ENCODE measurements at regions not wholly inside any gene's neighbourhood (a gene's known extent, or its start where the extent isn't known, plus 50 kb on each side); places are given as distances from the start of the nearest gene placed in this dataset.
"Not testable (repeated sequence)": the region's sequence is repeated elsewhere in the genome, so short reads cannot be mapped to it uniquely, and the experiment has no call there.

DNA sequence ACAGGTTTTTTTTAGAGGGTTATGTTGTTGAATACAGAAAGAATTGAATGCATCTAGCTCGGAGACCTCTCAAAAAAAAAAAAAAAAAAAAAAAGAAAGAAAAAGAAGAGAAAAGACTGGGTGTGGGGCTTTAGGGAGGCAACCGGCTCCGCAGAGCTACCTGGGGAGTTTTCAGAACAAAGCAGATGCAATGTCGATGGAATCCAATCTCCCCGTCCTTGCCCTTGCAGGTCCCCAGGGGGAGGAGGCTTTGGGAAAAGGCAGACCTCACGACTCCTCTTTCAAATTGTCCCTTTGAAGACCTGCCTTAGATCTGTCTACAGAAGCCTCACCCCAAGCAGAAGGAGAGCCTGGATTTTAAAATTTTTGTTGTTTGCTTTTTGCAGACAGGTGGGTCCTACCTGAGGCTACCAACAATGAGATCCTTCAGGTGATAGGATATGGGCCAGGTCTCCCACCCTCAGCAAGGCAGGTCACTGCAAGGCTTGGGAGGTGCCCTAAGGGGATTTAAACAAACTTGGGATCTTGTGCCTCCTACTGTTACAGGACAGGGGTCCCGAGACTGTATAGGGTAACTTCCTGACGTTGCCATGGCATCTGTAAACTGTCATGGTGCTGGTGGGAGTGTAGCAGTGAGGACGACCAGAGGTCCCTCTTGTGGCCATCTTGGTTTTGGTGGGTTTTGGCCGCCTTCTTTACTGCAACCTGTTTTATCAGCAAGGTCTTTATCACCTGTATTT lies 75.2 kb upstream of the PRKX start:
- Histone ChIP-seq H3K4me3 (ENCODE audit: low read length) (peak overlapping the region; percentile 55), H3K27ac (ENCODE audit: low read length) (no peak overlapping the region), H3K36me3 (ENCODE audit: control insufficient read depth, low read depth, low read length) (no peaks in the 10 kb centered on the region), H3K9me3 (ENCODE audit: control insufficient read depth, low read depth, low read length) (no peaks in the 10 kb centered on the region), H3K4me1 (ENCODE audit: control insufficient read depth, low read depth, low read length) (peaks cover 16% of the 10 kb centered on the region), H3K27me3 (ENCODE audit: control insufficient read depth, insufficient read depth, low read length) (peaks cover 3% of the 10 kb centered on the region), H3K9ac (ENCODE audit: low read length) (peak overlapping the region; percentile 26)

DNA sequence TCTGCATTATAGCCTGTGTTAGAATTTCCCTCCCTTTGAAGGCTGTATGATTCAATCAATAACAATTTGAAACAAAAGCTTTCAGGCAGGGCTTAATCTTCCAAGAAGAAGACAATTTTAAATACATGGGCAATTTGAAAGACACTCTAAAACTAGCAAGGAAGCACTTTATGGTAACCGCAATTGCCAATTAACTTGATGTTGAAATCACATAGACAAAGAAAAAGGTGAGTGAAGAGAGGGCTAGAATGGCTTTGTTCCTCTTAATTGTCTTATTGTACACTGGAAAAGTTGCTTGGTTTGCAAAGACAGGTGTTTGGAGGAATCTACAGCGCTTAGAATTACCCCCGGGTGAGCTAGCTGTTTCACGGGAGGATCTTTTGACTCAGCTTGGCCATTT lies 74.4 kb upstream of the PRKX start:
- Histone ChIP-seq H3K4me3 (ENCODE audit: low read length) (no peak overlapping the region), H3K27me3 (ENCODE audit: control insufficient read depth, insufficient read depth, low read length) (peaks cover 3% of the 10 kb centered on the region), H3K9ac (ENCODE audit: low read length) (no peak overlapping the region), H3K36me3 (ENCODE audit: control insufficient read depth, low read depth, low read length) (no peaks in the 10 kb centered on the region), H3K4me1 (ENCODE audit: control insufficient read depth, low read depth, low read length) (peaks cover 16% of the 10 kb centered on the region), H3K9me3 (ENCODE audit: control insufficient read depth, low read depth, low read length) (no peaks in the 10 kb centered on the region), H3K27ac (ENCODE audit: low read length) (no peak overlapping the region)

DNA sequence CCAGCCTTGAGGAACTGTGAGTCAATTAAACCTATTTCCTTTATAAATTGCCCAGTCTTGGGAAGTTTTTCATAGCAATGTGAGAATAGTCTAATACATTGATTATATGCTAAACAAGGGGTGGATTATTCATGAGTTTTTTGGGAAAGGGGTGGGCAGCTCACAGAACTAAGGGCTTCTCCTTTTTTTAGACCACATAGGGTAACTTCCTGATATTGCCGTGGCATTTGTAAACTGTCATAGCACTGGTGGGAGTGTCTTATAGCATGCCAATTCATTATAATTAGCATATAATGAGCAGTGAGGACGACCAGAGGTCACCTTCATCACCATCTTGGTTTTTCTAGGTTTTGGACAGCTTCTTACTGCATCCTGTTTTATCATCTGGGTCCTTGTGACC lies 72.4 kb upstream of the PRKX start:
- not testable (repeated sequence) for H3K4me3 ChIP-seq (ENCODE audit: low read length); H3K27ac ChIP-seq (ENCODE audit: low read length); H3K9me3 ChIP-seq (ENCODE audit: control insufficient read depth, low read depth, low read length); H3K9ac ChIP-seq (ENCODE audit: low read length); H3K27me3 ChIP-seq (ENCODE audit: control insufficient read depth, insufficient read depth, low read length); H3K36me3 ChIP-seq (ENCODE audit: control insufficient read depth, low read depth, low read length)
- H3K4me1 ChIP-seq (ENCODE audit: control insufficient read depth, low read depth, low read length), result peaks cover 19% of the 10 kb centered on the region

- Histone ChIP-seq H3K27ac (ENCODE audit: low read length) (no peak overlapping the region), H3K4me1 (ENCODE audit: control insufficient read depth, low read depth, low read length) (peaks cover 3% of the 10 kb centered on the region), H3K4me3 (ENCODE audit: low read length) (no peak overlapping the region), H3K9me3 (ENCODE audit: control insufficient read depth, low read depth, low read length) (no peaks in the 10 kb centered on the region), H3K36me3 (ENCODE audit: control insufficient read depth, low read depth, low read length) (no peaks in the 10 kb centered on the region), H3K9ac (ENCODE audit: low read length) (no peak overlapping the region), H3K27me3 (ENCODE audit: control insufficient read depth, insufficient read depth, low read length) (no peaks in the 10 kb centered on the region)
Measured at GRCh38 chrX:3780564-3780963, 67.1 kb upstream of the PRKX start.

DNA sequence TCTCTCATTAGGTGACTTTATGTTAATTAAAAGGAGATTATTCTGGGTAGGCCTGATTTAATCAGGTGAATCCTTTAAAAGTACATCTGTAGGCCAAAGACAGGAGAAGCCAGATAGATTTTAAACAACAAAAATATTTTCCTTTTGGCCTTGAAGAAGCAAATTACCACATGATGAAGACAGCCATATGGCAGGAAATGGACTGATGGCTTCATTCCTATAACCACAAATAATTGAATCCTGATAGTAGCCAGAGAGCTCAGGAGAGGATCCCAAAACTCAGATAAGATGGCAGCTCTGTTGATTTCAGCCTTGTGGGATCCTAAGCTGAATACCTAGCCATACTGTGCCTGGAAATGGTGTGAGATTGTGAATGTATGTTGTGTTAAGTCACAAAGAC lies 66.1 kb upstream of the PRKX start:
- no peak overlapping the region for H3K9ac ChIP-seq (ENCODE audit: low read length)
- peaks cover 3% of the 10 kb centered on the region for H3K4me1 ChIP-seq (ENCODE audit: control insufficient read depth, low read depth, low read length)
- no peak overlapping the region for H3K4me3 ChIP-seq (ENCODE audit: low read length)
- H3K27me3 ChIP-seq (ENCODE audit: control insufficient read depth, insufficient read depth, low read length), result no peaks in the 10 kb centered on the region
- H3K36me3 ChIP-seq (ENCODE audit: control insufficient read depth, low read depth, low read length), result no peaks in the 10 kb centered on the region
- no peaks in the 10 kb centered on the region for H3K9me3 ChIP-seq (ENCODE audit: control insufficient read depth, low read depth, low read length)
- H3K27ac ChIP-seq (ENCODE audit: low read length), result no peak overlapping the region

DNA sequence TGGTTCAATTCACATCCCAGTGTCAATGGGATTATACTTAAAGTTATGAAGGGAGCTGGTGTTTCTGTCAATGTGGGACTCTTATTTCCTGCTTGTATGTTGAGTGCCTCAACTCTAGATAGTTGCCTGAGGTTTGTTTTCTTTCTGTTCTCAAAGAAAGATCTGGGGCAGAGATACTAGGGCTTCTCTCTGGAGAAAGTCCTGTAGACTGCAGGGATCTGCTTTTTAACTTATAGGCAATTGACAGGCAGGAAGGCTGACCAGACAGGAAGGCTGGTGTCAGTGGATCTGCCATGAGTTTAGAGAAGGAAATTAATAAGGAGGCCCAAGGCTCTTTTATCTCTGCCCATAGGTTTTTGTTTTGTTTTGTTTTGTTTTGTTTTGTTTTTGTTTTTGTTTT lies 64.0 kb upstream of the PRKX start:
- no peaks in the 10 kb centered on the region for H3K27me3 ChIP-seq (ENCODE audit: control insufficient read depth, insufficient read depth, low read length)
- H3K4me3 ChIP-seq (ENCODE audit: low read length), result no peak overlapping the region
- no peak overlapping the region for H3K27ac ChIP-seq (ENCODE audit: low read length)
- H3K4me1 ChIP-seq (ENCODE audit: control insufficient read depth, low read depth, low read length), result peaks cover 3% of the 10 kb centered on the region
- no peak overlapping the region for H3K9ac ChIP-seq (ENCODE audit: low read length)
- no peaks in the 10 kb centered on the region for H3K36me3 ChIP-seq (ENCODE audit: control insufficient read depth, low read depth, low read length)
- H3K9me3 ChIP-seq (ENCODE audit: control insufficient read depth, low read depth, low read length), result no peaks in the 10 kb centered on the region

DNA sequence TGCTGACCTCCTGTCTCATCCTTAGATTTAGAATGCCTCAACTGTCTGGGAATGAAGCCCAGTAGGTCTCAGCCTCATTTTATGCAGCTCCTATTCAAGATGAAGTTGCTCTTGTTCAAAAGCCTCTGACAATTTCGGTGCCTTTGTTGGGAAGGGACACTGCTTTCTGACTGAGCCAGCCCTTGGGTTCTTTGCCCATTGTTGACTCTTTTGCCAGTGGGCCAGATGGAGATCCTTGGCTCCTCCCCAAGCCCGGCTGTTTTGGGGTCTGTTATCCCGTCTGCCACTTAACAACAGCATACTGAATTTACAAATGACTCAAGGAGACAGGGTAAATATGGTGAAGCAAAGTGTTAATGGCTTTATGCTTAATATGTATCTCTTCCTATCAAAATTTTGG lies 58.3 kb upstream of the PRKX start:
- no peak overlapping the region for H3K27ac ChIP-seq (ENCODE audit: low read length)
- no peaks in the 10 kb centered on the region for H3K9me3 ChIP-seq (ENCODE audit: control insufficient read depth, low read depth, low read length)
- no peak overlapping the region for H3K9ac ChIP-seq (ENCODE audit: low read length)
- no peaks in the 10 kb centered on the region for H3K4me1 ChIP-seq (ENCODE audit: control insufficient read depth, low read depth, low read length)
- H3K27me3 ChIP-seq (ENCODE audit: control insufficient read depth, insufficient read depth, low read length), result no peaks in the 10 kb centered on the region
- H3K36me3 ChIP-seq (ENCODE audit: control insufficient read depth, low read depth, low read length), result no peaks in the 10 kb centered on the region
- no peak overlapping the region for H3K4me3 ChIP-seq (ENCODE audit: low read length)

DNA sequence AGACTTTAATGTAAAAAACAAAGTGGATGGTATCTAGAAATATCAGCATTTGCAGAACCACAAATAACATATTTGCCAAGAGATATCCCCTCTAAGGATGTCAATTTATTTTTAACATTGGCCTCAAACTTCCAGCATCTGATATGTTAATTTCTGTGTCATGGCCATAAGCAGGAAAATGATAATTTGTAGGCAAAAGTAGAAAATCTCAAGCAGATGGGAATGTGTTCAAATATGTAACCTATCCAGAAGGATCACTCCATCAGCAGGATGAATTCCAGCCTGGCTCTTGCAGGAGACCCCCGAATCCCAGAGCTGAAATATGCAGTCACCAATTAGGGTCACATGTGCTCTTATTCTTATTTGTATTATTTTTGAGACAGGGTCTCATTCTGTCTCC lies 55.4 kb upstream of the PRKX start:
- Histone ChIP-seq H3K27ac (ENCODE audit: low read length) (no peak overlapping the region), H3K4me3 (ENCODE audit: low read length) (no peak overlapping the region), H3K9ac (ENCODE audit: low read length) (no peak overlapping the region), H3K9me3 (ENCODE audit: control insufficient read depth, low read depth, low read length) (no peaks in the 10 kb centered on the region), H3K4me1 (ENCODE audit: control insufficient read depth, low read depth, low read length) (no peaks in the 10 kb centered on the region), H3K36me3 (ENCODE audit: control insufficient read depth, low read depth, low read length) (no peaks in the 10 kb centered on the region), H3K27me3 (ENCODE audit: control insufficient read depth, insufficient read depth, low read length) (no peaks in the 10 kb centered on the region)
